WTC11 (cell line): ENCODE measurements at regions not wholly inside any gene's neighbourhood (a gene's known extent, or its start where the extent isn't known, plus 50 kb on each side); places are given as distances from the start of the nearest gene placed in this dataset.

Experiments used
- ATAC-seq: fragments of 200-7000 bp; cut with Tn5 transposase; 2 replicates; pipeline ENCODE4 v1.10.0; 2021; ENCODE audit warnings: mild to moderate bottlenecking, moderate library complexity
- CTCF ChIA-PET: fragments of 300-600 bp; sonication (Branson Sonifier 250); formaldehyde crosslinking; loops from one replicate; lab custom pipeline; 2021; ENCODE audit warnings: antibody characterized with exemption; lab: Charles Lee
- POLR2A ChIA-PET: fragments of 350-600 bp; sonication (Branson Sonifier 250); formaldehyde crosslinking; loops from one replicate; lab custom pipeline; 2021; ENCODE audit warnings: antibody characterized with exemption; lab: Charles Lee
- DNase-seq: peaks from one replicate; pipeline ENCODE4 v3.0.0; 2021; ENCODE audit warnings: low spot score
- H3K27ac Mint-ChIP-seq: 2 replicates; pipeline ENCODE4 v1.8.0; 2021; ENCODE audit warnings: mixed read lengths
- H3K27me3 Mint-ChIP-seq: 2 replicates; pipeline ENCODE4 v1.8.0; 2021; ENCODE audit warnings: low read depth, mild to moderate bottlenecking, moderate library complexity, mixed read lengths
- H3K36me3 Mint-ChIP-seq: 2 replicates; pipeline ENCODE4 v1.8.0; 2021; ENCODE audit warnings: mixed read lengths
- H3K4me1 Mint-ChIP-seq: 2 replicates; pipeline ENCODE4 v1.8.0; 2022; ENCODE audit warnings: mixed read lengths
- H3K4me3 Mint-ChIP-seq: 2 replicates; pipeline ENCODE4 v1.8.0; 2021; ENCODE audit warnings: mild to moderate bottlenecking, moderate library complexity, mixed read lengths
- H3K9me3 Mint-ChIP-seq: 2 replicates; pipeline ENCODE4 v1.8.0; 2021; ENCODE audit warnings: mixed read lengths
- CREB1 ChIP-seq: sonication (generic); formaldehyde crosslinking; IDR thresholded peaks from 2 replicates; pipeline ENCODE4 v1.8.0; 2023; ENCODE audit warnings: mild to moderate bottlenecking, missing genetic modification reagents
- E2F4 ChIP-seq: sonication (generic); formaldehyde crosslinking; IDR thresholded peaks from 2 replicates; pipeline ENCODE4 v1.8.1; 2022; ENCODE audit warnings: low read depth, mild to moderate bottlenecking, moderate library complexity, missing genetic modification reagents, borderline replicate concordance
- ERG ChIP-seq: fragments of 250-450 bp; sonication (Bioruptor Pico); IDR thresholded peaks from 2 replicates; pipeline ENCODE4 v1.8.0; 2021; ENCODE audit warnings: mild to moderate bottlenecking
- HMGA2 ChIP-seq: fragments of 250-450 bp; sonication (Bioruptor Pico); IDR thresholded peaks from 2 replicates; pipeline ENCODE4 v1.4.0; 2021; ENCODE audit warnings: mild to moderate bottlenecking, moderate library complexity
- IRF1 ChIP-seq: sonication (generic); formaldehyde crosslinking; IDR thresholded peaks from 2 replicates; pipeline ENCODE4 v1.8.0; 2023; ENCODE audit warnings: missing genetic modification reagents
- MXD4 ChIP-seq: fragments of 250-450 bp; sonication (Bioruptor Pico); IDR thresholded peaks from 2 replicates; pipeline ENCODE4 v1.8.0; 2021; ENCODE audit warnings: mild to moderate bottlenecking, moderate library complexity, borderline replicate concordance
- NFE2L1 ChIP-seq: sonication (generic); formaldehyde crosslinking; IDR thresholded peaks from 2 replicates; pipeline ENCODE4 v1.8.1; 2023; ENCODE audit warnings: missing genetic modification reagents
- OVOL2 ChIP-seq: fragments of 250-450 bp; sonication (Bioruptor Pico); IDR thresholded peaks from 2 replicates; pipeline ENCODE4 v1.9.0; 2021; ENCODE audit warnings: mild to moderate bottlenecking, borderline replicate concordance
- TEAD4 ChIP-seq: sonication (generic); formaldehyde crosslinking; IDR thresholded peaks from 2 replicates; pipeline ENCODE4 v1.8.0; 2022; ENCODE audit warnings: mild to moderate bottlenecking, missing genetic modification reagents
- ZBTB21 ChIP-seq: sonication (generic); formaldehyde crosslinking; IDR thresholded peaks from 2 replicates; pipeline ENCODE4 v1.8.1; 2023; ENCODE audit warnings: mild to moderate bottlenecking, missing genetic modification reagents, borderline replicate concordance
- ZNF121 ChIP-seq: sonication (generic); formaldehyde crosslinking; IDR thresholded peaks from 2 replicates; pipeline ENCODE4 v1.8.0; 2023; ENCODE audit warnings: missing genetic modification reagents
- ZNF138 ChIP-seq: sonication (generic); formaldehyde crosslinking; conservative IDR thresholded peaks from 2 replicates; pipeline ENCODE4 v1.8.1; 2022; ENCODE audit warnings: mild to moderate bottlenecking, moderate library complexity, missing genetic modification reagents
- ZNF219 ChIP-seq: sonication (generic); formaldehyde crosslinking; IDR thresholded peaks from 2 replicates; pipeline ENCODE4 v1.8.0; 2023; ENCODE audit warnings: missing genetic modification reagents, mild to moderate bottlenecking, borderline replicate concordance
- ZNF232 ChIP-seq: sonication (generic); formaldehyde crosslinking; IDR thresholded peaks from 2 replicates; pipeline ENCODE4 v1.8.0; 2022; ENCODE audit warnings: mild to moderate bottlenecking, missing genetic modification reagents
- TF ChIP-seq, protein P1 (sequence below): sonication (generic); formaldehyde crosslinking; IDR thresholded peaks from 2 replicates; pipeline ENCODE4 v1.8.1; 2023; ENCODE audit warnings: mild to moderate bottlenecking, missing genetic modification reagents
- TF ChIP-seq, protein P2 (sequence below): fragments of 250-450 bp; sonication (Bioruptor Pico); conservative IDR thresholded peaks from 2 replicates; pipeline ENCODE4 v1.9.0; 2021; ENCODE audit warnings: mild to moderate bottlenecking
- TF ChIP-seq, protein P3 (sequence below): fragments of 250-450 bp; sonication (Bioruptor Pico); IDR thresholded peaks from 2 replicates; pipeline ENCODE4 v1.9.0; 2021; ENCODE audit warnings: mild to moderate bottlenecking
- TF ChIP-seq, protein P4 (sequence below): sonication (generic); formaldehyde crosslinking; IDR thresholded peaks from 2 replicates; pipeline ENCODE4 v1.8.0; 2022; ENCODE audit warnings: mild to moderate bottlenecking, missing genetic modification reagents
- TF ChIP-seq, protein P5 (sequence below): sonication (generic); formaldehyde crosslinking; IDR thresholded peaks from 2 replicates; pipeline ENCODE4 v1.8.0; 2022; ENCODE audit warnings: mild to moderate bottlenecking, missing genetic modification reagents

GRCh38 chr22:22789922-22790845 lies 97.4 kb upstream of the IGLL5 start:
- Mint-ChIP-seq H3K27ac (no peak overlapping the region), H3K4me3 (no peak overlapping the region), H3K36me3 (no peaks in the 10 kb centered on the region), H3K27me3 (peaks cover 89% of the 10 kb centered on the region), H3K4me1 (no peaks in the 10 kb centered on the region), H3K9me3 (no peaks in the 10 kb centered on the region)
- ChIA-PET POLR2A (no interaction called here), CTCF (interaction anchor here (0.9 to 8.5 kb wide), 9 partner anchors 9 to 327 kb away, joined by 3 to 125 read pairs (median 21); no protein-coding TSS in a partner anchor)
- DNase-seq (no peak), ATAC-seq (no peak)
- TF ChIP-seq ZNF138 (no peak), HMGA2 (CRISPR knock-in tag) (no peak), ERG (no peak), CREB1 (CRISPR knock-in tag) (no peak), NFE2L1 (CRISPR knock-in tag) (no peak), ZNF232 (CRISPR knock-in tag) (no peak), ZNF219 (CRISPR knock-in tag) (no peak), OVOL2 (CRISPR knock-in tag) (no peak), ZNF121 (CRISPR knock-in tag) (no peak), IRF1 (no peak), ZBTB21 (CRISPR knock-in tag) (no peak), E2F4 (CRISPR knock-in tag) (no peak), TEAD4 (CRISPR knock-in tag) (no peak), MXD4 (CRISPR knock-in tag) (no peak)
- TF ChIP-seq, protein P1, sequence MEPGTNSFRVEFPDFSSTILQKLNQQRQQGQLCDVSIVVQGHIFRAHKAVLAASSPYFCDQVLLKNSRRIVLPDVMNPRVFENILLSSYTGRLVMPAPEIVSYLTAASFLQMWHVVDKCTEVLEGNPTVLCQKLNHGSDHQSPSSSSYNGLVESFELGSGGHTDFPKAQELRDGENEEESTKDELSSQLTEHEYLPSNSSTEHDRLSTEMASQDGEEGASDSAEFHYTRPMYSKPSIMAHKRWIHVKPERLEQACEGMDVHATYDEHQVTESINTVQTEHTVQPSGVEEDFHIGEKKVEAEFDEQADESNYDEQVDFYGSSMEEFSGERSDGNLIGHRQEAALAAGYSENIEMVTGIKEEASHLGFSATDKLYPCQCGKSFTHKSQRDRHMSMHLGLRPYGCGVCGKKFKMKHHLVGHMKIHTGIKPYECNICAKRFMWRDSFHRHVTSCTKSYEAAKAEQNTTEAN (CRISPR knock-in tag): no peak
- TF ChIP-seq, protein P2, sequence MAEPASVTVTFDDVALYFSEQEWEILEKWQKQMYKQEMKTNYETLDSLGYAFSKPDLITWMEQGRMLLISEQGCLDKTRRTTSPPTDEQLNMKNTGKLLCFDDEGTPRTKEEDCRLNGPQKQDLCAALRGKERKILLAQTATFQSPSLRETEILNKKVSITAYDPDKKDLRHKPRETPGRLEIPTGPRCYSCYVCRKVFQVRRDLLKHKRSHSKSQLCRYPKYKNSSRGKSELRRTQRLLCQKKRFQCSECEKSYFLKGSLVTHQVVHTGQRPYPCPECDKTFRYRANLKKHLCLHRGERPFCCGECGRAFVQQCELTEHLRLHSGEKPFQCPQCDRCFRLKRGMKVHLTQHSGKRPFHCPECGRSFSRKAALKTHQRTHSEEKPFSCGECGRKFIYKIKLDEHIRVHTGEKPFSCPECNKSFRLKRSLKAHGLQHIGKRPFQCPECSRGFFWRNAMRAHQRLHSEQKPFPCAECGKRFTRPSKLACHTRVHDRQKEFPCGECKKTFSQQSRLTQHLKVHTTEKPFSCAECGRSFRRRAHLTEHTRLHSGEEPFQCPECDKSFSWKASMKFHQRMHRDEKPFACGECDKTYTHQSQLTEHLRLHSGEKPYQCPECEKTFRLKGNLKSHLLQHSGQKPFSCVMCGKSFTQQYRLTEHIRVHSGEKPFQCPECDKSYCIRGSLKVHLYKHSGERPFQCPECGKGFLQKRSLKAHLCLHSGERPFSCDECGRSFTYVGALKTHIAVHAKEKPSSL: no peak
- TF ChIP-seq, protein P3, sequence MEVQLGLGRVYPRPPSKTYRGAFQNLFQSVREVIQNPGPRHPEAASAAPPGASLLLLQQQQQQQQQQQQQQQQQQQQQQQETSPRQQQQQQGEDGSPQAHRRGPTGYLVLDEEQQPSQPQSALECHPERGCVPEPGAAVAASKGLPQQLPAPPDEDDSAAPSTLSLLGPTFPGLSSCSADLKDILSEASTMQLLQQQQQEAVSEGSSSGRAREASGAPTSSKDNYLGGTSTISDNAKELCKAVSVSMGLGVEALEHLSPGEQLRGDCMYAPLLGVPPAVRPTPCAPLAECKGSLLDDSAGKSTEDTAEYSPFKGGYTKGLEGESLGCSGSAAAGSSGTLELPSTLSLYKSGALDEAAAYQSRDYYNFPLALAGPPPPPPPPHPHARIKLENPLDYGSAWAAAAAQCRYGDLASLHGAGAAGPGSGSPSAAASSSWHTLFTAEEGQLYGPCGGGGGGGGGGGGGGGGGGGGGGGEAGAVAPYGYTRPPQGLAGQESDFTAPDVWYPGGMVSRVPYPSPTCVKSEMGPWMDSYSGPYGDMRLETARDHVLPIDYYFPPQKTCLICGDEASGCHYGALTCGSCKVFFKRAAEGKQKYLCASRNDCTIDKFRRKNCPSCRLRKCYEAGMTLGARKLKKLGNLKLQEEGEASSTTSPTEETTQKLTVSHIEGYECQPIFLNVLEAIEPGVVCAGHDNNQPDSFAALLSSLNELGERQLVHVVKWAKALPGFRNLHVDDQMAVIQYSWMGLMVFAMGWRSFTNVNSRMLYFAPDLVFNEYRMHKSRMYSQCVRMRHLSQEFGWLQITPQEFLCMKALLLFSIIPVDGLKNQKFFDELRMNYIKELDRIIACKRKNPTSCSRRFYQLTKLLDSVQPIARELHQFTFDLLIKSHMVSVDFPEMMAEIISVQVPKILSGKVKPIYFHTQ (CRISPR knock-in tag): no peak
- TF ChIP-seq, protein P4, sequence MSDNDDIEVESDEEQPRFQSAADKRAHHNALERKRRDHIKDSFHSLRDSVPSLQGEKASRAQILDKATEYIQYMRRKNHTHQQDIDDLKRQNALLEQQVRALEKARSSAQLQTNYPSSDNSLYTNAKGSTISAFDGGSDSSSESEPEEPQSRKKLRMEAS: no peak
- TF ChIP-seq, protein P5, sequence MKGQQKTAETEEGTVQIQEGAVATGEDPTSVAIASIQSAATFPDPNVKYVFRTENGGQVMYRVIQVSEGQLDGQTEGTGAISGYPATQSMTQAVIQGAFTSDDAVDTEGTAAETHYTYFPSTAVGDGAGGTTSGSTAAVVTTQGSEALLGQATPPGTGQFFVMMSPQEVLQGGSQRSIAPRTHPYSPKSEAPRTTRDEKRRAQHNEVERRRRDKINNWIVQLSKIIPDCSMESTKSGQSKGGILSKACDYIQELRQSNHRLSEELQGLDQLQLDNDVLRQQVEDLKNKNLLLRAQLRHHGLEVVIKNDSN (CRISPR knock-in tag): no peak
